H1 (cell line): ENCODE measurements at regions not wholly inside any gene's neighbourhood (a gene's known extent, or its start where the extent isn't known, plus 50 kb on each side); places are given as distances from the start of the nearest gene placed in this dataset.

Experiments used
- CTCF ChIA-PET: fragments of 300-600 bp; sonication (Branson Sonifier 250); formaldehyde crosslinking; loops from one replicate; lab custom pipeline; 2021; ENCODE audit not compliant: partially characterized antibody; lab: Charles Lee
- POLR2A ChIA-PET: fragments of 300-600 bp; sonication (Branson Sonifier 250); formaldehyde crosslinking; loops from one replicate; lab custom pipeline; 2021; ENCODE audit warnings: inconsistent platforms; ENCODE audit not compliant: partially characterized antibody; lab: Charles Lee
- DNase-seq, 2 experiments: peaks; one replicate each; pipeline versions ENCODE4 v3.0.0 to v3.0.0-alpha.2; 2010 to 2022; ENCODE audit warnings: low spot score in 2 of 2, low read depth in 1 of 2, mixed read lengths in 1 of 2
- FAIRE-seq: peaks from 2 replicates; lab custom pipeline; 2011; peaks lifted over from hg19 to GRCh38; lab: Jason Lieb, UNC
- H2AFZ ChIP-seq: 2 replicates; pipeline ENCODE4 v1.8.1; 2012; ENCODE audit warnings: low read length, inconsistent platforms
- H2AK5ac ChIP-seq: 2 replicates; pipeline ENCODE4 v1.6.1; 2013; ENCODE audit warnings: low read depth, low read length
- H2BK120ac ChIP-seq: replicated peaks from 2 replicates; pipeline ENCODE3; 2013; ENCODE audit warnings: low read depth, low read length, inconsistent platforms
- H2BK12ac ChIP-seq: 2 replicates; pipeline ENCODE4 v1.6.1; 2013; ENCODE audit warnings: low read depth, low read length
- H2BK15ac ChIP-seq: 2 replicates; pipeline ENCODE4 v1.6.1; 2013; ENCODE audit warnings: low read length
- H2BK20ac ChIP-seq: 2 replicates; pipeline ENCODE4 v1.6.1; 2013; ENCODE audit warnings: low read length
- H2BK5ac ChIP-seq: 2 replicates; pipeline ENCODE4 v1.6.1; 2013; ENCODE audit warnings: low read depth, low read length
- H3K14ac ChIP-seq: 2 replicates; pipeline ENCODE4 v1.6.1; 2013; ENCODE audit warnings: inconsistent platforms; ENCODE audit not compliant: insufficient read length
- H3K18ac ChIP-seq: 2 replicates; pipeline ENCODE4 v1.6.1; 2013; ENCODE audit warnings: low read length; ENCODE audit errors: extremely low read depth
- H3K23ac ChIP-seq: 2 replicates; pipeline ENCODE4 v1.6.1; 2013; ENCODE audit warnings: inconsistent platforms; ENCODE audit not compliant: insufficient read length
- H3K23me2 ChIP-seq: 2 replicates; pipeline ENCODE4 v1.6.1; 2013; ENCODE audit warnings: low read depth, low read length
- H3K27ac ChIP-seq: 2 replicates; pipeline ENCODE4 v1.6.1; 2011; ENCODE audit warnings: low read depth, low read length, inconsistent platforms
- H3K27me3 ChIP-seq, 4 experiments: replicated peaks in 1 of 4; 1 replicate in 1 of 4; 2 replicates in 3 of 4; pipeline versions ENCODE4 v1.6.1 to v1.8.1; 2011 to 2013; ENCODE audit warnings: low read length in 3 of 4, mild to moderate bottlenecking in 3 of 4, inconsistent platforms in 2 of 4, mixed read lengths in 2 of 4, moderate library complexity in 1 of 4; ENCODE audit not compliant: control insufficient read depth in 3 of 4, insufficient read depth in 3 of 4; ENCODE audit errors: extremely low read depth in 1 of 4
- H3K36me3 ChIP-seq, 4 experiments: 2 replicates each; pipeline versions ENCODE4 v1.6.1 to v1.8.1; 2011 to 2013; ENCODE audit warnings: mild to moderate bottlenecking in 4 of 4, low read length in 3 of 4, moderate library complexity in 2 of 4, control low read depth in 1 of 4, inconsistent platforms in 1 of 4; ENCODE audit not compliant: insufficient read depth in 4 of 4, control insufficient read depth in 2 of 4
- H3K4ac ChIP-seq: replicated peaks from 2 replicates; pipeline ENCODE3; 2013; ENCODE audit warnings: low read length, low read depth, mixed read lengths, inconsistent platforms; ENCODE audit not compliant: insufficient read length
- H3K4me1 ChIP-seq, 4 experiments: replicated peaks in 1 of 4; 1 replicate in 1 of 4; 2 replicates in 3 of 4; pipeline versions ENCODE4 v1.6.1 to v1.8.1; 2011 to 2013; ENCODE audit warnings: low read length in 3 of 4, inconsistent platforms in 2 of 4, mixed read lengths in 1 of 4; ENCODE audit not compliant: insufficient read depth in 4 of 4, control insufficient read depth in 3 of 4
- H3K4me2 ChIP-seq, 2 experiments: 2 replicates each; pipeline versions ENCODE4 v1.6.1 to v1.8.1; 2011 to 2013; ENCODE audit warnings: low read depth in 2 of 2, low read length in 2 of 2, control low read depth in 1 of 2, inconsistent platforms in 1 of 2, mild to moderate bottlenecking in 1 of 2; ENCODE audit not compliant: insufficient read depth in 1 of 2
- H3K4me3 ChIP-seq, 4 experiments: fragments of 200-600, 300-600 bp in 1 of 4; sonication (generic), shearing (Covaris generic), sonication (Bioruptor Twin) in 1 of 4; 2 replicates each; pipeline versions ENCODE4 v1.5.1 to v1.8.1; 2011 to 2016; ENCODE audit warnings: low read length in 4 of 4, low read depth in 3 of 4, control low read depth in 2 of 4, inconsistent platforms in 2 of 4, mild to moderate bottlenecking in 2 of 4, mixed read lengths in 1 of 4, moderate library complexity in 1 of 4; ENCODE audit not compliant: insufficient read depth in 2 of 4; ENCODE audit errors: extremely low read depth in 1 of 4
- H3K56ac ChIP-seq: replicated peaks from 2 replicates; pipeline ENCODE3; 2013; ENCODE audit warnings: low read depth, mild to moderate bottlenecking, mixed read lengths, low read length, inconsistent platforms; ENCODE audit not compliant: insufficient read length
- H3K79me1 ChIP-seq: 2 replicates; pipeline ENCODE4 v1.6.1; 2013; ENCODE audit warnings: low read depth, low read length, control low read depth
- H3K79me2 ChIP-seq, 2 experiments: 2 replicates each; pipeline versions ENCODE4 v1.6.1 to v1.8.1; 2012 to 2013; ENCODE audit warnings: low read length in 2 of 2, mild to moderate bottlenecking in 2 of 2, inconsistent platforms in 1 of 2; ENCODE audit not compliant: insufficient read depth in 2 of 2, control insufficient read depth in 1 of 2
- H3K9ac ChIP-seq, 4 experiments: replicated peaks in 1 of 4; 1 replicate in 1 of 4; 2 replicates in 3 of 4; pipeline versions ENCODE4 v1.6.1 to v1.8.1; 2011 to 2013; ENCODE audit warnings: low read depth in 3 of 4, low read length in 3 of 4, control low read depth in 2 of 4, mild to moderate bottlenecking in 2 of 4, moderate library complexity in 2 of 4, inconsistent platforms in 1 of 4; ENCODE audit errors: extremely low read depth in 1 of 4
- H3K9me3 ChIP-seq, 2 experiments: 2 replicates each; pipeline versions ENCODE4 v1.6.1 to v1.8.1; 2012 to 2013; ENCODE audit warnings: mild to moderate bottlenecking in 2 of 2, moderate library complexity in 2 of 2, control low read depth in 1 of 2, inconsistent platforms in 1 of 2, low read depth in 1 of 2, low read length in 1 of 2, mixed read lengths in 1 of 2; ENCODE audit not compliant: insufficient read depth in 2 of 2
- H4K20me1 ChIP-seq, 2 experiments: replicated peaks in 1 of 2; 2 replicates each; pipeline versions ENCODE3 to v1.8.1; 2011 to 2013; ENCODE audit warnings: inconsistent platforms in 2 of 2, low read length in 2 of 2, mild to moderate bottlenecking in 1 of 2; ENCODE audit not compliant: insufficient read depth in 2 of 2, control insufficient read depth in 1 of 2
- H4K5ac ChIP-seq: 2 replicates; pipeline ENCODE4 v1.6.1; 2013; ENCODE audit warnings: low read length, low read depth, mixed read lengths, inconsistent platforms; ENCODE audit not compliant: insufficient read length
- H4K8ac ChIP-seq: 2 replicates; pipeline ENCODE4 v1.8.0; 2013; ENCODE audit warnings: mild to moderate bottlenecking, moderate library complexity, low read length, inconsistent platforms; ENCODE audit not compliant: insufficient read depth; ENCODE audit errors: extremely low read depth
- H4K91ac ChIP-seq: replicated peaks from 2 replicates; pipeline ENCODE3; 2013; ENCODE audit warnings: low read length, mixed read lengths, inconsistent platforms; ENCODE audit not compliant: insufficient read length
- CBX5 ChIP-seq: fragments of 300-800, 300-1000 bp; sonication (generic); IDR thresholded peaks from 2 replicates; pipeline ENCODE4 v1.7.1; 2016; ENCODE audit warnings: antibody characterized with exemption, low read length, low read depth
- EP300 ChIP-seq, 2 experiments: IDR thresholded peaks; 1 replicate in 1 of 2; 2 replicates in 1 of 2; pipeline ENCODE4 v1.6.1; 2011 to 2012; ENCODE audit warnings: low read depth in 2 of 2, low read length in 2 of 2, mild to moderate bottlenecking in 2 of 2, borderline replicate concordance in 1 of 2, inconsistent platforms in 1 of 2, moderate library complexity in 1 of 2
- EZH2 ChIP-seq: fragments of 200-600 bp; sonication (generic); IDR thresholded peaks from 2 replicates; pipeline ENCODE4 v1.7.1; 2012; ENCODE audit warnings: low read depth, mild to moderate bottlenecking, moderate library complexity, low read length, inconsistent platforms; ENCODE audit not compliant: severe bottlenecking
- HDAC2 ChIP-seq, 2 experiments: fragments of 300-600 bp in 1 of 2; sonication (generic) in 1 of 2; IDR thresholded peaks; 2 replicates each; pipeline ENCODE4 v1.6.1; 2011 to 2012; ENCODE audit warnings: low read depth in 2 of 2, low read length in 2 of 2, mild to moderate bottlenecking in 2 of 2, moderate library complexity in 2 of 2, borderline replicate concordance in 1 of 2, inconsistent platforms in 1 of 2
- JUND ChIP-seq: IDR thresholded peaks from 2 replicates; pipeline ENCODE4 v1.6.1; 2011; ENCODE audit warnings: mild to moderate bottlenecking, improper control_type of control experiment, low read length
- NANOG ChIP-seq: IDR thresholded peaks from 2 replicates; pipeline ENCODE4 v1.6.1; 2011; ENCODE audit warnings: low read length, low read depth, mild to moderate bottlenecking, inconsistent platforms; ENCODE audit not compliant: insufficient read depth, poor library complexity, severe bottlenecking
- RNF2 ChIP-seq: fragments of 200-900, 300-1000 bp; sonication (generic); IDR thresholded peaks from 2 replicates; pipeline ENCODE4 v1.7.1; 2016; ENCODE audit warnings: borderline replicate concordance, low read depth, mild to moderate bottlenecking, antibody characterized with exemption, low read length; ENCODE audit not compliant: poor library complexity, severe bottlenecking; ENCODE audit errors: missing control alignments
- TAF1 ChIP-seq: IDR thresholded peaks from 2 replicates; pipeline ENCODE4 v1.6.1; 2011; ENCODE audit warnings: mild to moderate bottlenecking, low read depth, low read length
- TF ChIP-seq, protein P1 (sequence below): IDR thresholded peaks from 2 replicates; pipeline ENCODE4 v1.6.1; 2011; ENCODE audit warnings: low read length, improper control_type of control experiment

DNA sequence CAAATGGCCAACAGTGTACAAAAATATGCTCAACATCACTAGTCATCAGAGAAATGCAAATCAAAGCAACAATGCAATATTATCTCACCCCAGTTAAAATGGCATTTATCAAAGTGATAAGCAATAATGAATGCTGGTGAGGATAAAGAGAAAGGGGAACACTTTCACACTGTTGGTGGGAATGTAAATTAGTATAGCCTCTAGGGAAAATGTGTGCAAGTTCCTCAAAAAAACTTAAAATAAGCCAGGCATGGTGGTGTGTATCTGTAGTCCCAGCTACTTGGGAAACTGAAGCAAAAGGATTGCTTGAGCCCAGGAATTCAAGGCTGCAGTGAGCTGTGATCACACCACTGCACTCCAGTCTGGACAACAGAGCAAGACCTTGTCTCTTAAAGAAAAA lies 572.1 kb downstream of the NLGN4X start:
- Histone ChIP-seq H4K5ac (no peak overlapping the region), H3K36me3 (no peaks in the 10 kb centered on the region)
- no peak for DNase-seq

More for the DNA sequence above, 572.1 kb downstream of the NLGN4X start:
- no peak overlapping the region for H2BK20ac ChIP-seq
- no peak overlapping the region for H3K4me3 ChIP-seq
- ChIA-PET CTCF (no interaction called here), POLR2A (no interaction called here)
- no peak overlapping the region for H3K4ac ChIP-seq
- H2BK12ac ChIP-seq: no peak overlapping the region
- no peak overlapping the region for H2AK5ac ChIP-seq
- H2BK120ac ChIP-seq: no peak overlapping the region
- H3K23me2 ChIP-seq: no peaks in the 10 kb centered on the region
- H3K18ac ChIP-seq: no peak overlapping the region
- H3K14ac ChIP-seq: no peak overlapping the region
- H2BK5ac ChIP-seq: no peak overlapping the region
- H3K4me1 ChIP-seq: no peaks in the 10 kb centered on the region
- no peak overlapping the region for H4K91ac ChIP-seq
- H3K79me2 ChIP-seq: no peaks in the 10 kb centered on the region
- no peak for FAIRE-seq
- H3K9ac ChIP-seq: no peak overlapping the region
- H3K79me1 ChIP-seq: no peaks in the 10 kb centered on the region
- no peak overlapping the region for H3K23ac ChIP-seq
- peaks cover 0 to 2% of the 10 kb centered on the region in 2 experiments; a peak in 1 of 4 replicates for H3K9me3 ChIP-seq
- no peak overlapping the region for H2AFZ ChIP-seq
- H2BK15ac ChIP-seq: no peak overlapping the region
- no peak overlapping the region for H3K27ac ChIP-seq
- no peaks in the 10 kb centered on the region for H4K20me1 ChIP-seq
- no peak overlapping the region for H3K56ac ChIP-seq
- no peak overlapping the region for H4K8ac ChIP-seq
- no peaks in the 10 kb centered on the region for H3K27me3 ChIP-seq
- TF ChIP-seq NANOG (no peak), CBX5 (no peak), EZH2 (no peak), TAF1 (no peak), JUND (no peak), EP300 (IDR thresholded peaks at IDR 0.05; ENCODE audit: borderline replicate concordance in 1 of 2, low read depth in 2 of 2, low read length in 2 of 2) (no peak), HDAC2 (IDR thresholded peaks at IDR 0.05; ENCODE audit: borderline replicate concordance in 1 of 2, low read depth in 2 of 2, low read length in 2 of 2) (no peak), RNF2 (no peak)
- TF ChIP-seq, protein P1, sequence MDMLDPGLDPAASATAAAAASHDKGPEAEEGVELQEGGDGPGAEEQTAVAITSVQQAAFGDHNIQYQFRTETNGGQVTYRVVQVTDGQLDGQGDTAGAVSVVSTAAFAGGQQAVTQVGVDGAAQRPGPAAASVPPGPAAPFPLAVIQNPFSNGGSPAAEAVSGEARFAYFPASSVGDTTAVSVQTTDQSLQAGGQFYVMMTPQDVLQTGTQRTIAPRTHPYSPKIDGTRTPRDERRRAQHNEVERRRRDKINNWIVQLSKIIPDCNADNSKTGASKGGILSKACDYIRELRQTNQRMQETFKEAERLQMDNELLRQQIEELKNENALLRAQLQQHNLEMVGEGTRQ: no peak
- H3K4me2 ChIP-seq: no peak overlapping the region
